ENCODE measurements at regions not wholly inside any gene's neighbourhood (a gene's known extent, or its start where the extent isn't known, plus 50 kb on each side); places are given as distances from the start of the nearest gene placed in this dataset.

GRCh38 chr6:146984251-146984924 is 219.8 kb upstream of the STXBP5 start:
- TF ChIP-seq ATF3 (CRISPR knock-in tag; conservative IDR thresholded peaks at IDR 0.05), result no peak
- TF ChIP-seq ARID4B (CRISPR knock-in tag; IDR thresholded peaks at IDR 0.05; ENCODE audit: borderline replicate concordance), result no peak
- TF ChIP-seq ATF2 (CRISPR knock-in tag; IDR thresholded peaks at IDR 0.05; ENCODE audit: borderline replicate concordance, low read depth), result no peak
- no peak for TF ChIP-seq ZNF263 (CRISPR knock-in tag; IDR thresholded peaks at IDR 0.05; ENCODE audit: low read depth)
- TF ChIP-seq ZNF121 (CRISPR knock-in tag; IDR thresholded peaks at IDR 0.05), result no peak
- TF ChIP-seq ESRRA (CRISPR knock-in tag; IDR thresholded peaks at IDR 0.05; ENCODE audit: borderline replicate concordance), result no peak
- no peak for TF ChIP-seq IRF1 (CRISPR knock-in tag; IDR thresholded peaks at IDR 0.05)
- TF ChIP-seq SP1 (CRISPR knock-in tag; conservative IDR thresholded peaks at IDR 0.05), result no peak
- no peak for TF ChIP-seq RELA (CRISPR knock-in tag; IDR thresholded peaks at IDR 0.05; ENCODE audit: borderline replicate concordance)
- no peak for TF ChIP-seq CTCF (IDR thresholded peaks at IDR 0.05)
- TF ChIP-seq USF1 (CRISPR knock-in tag; IDR thresholded peaks at IDR 0.05), result no peak
- TF ChIP-seq NFE2L1 (CRISPR knock-in tag; IDR thresholded peaks at IDR 0.05), result no peak

All from WTC11 (cell line).